ENCODE measurements at regions not wholly inside any gene's neighbourhood (a gene's known extent, or its start where the extent isn't known, plus 50 kb on each side); places are given as distances from the start of the nearest gene placed in this dataset.

GRCh38 chr12:93127107-93127560, 198.0 kb upstream of the EEA1 start:
- TF ChIP-seq CTCF (tag by site-specific recombination; IDR thresholded peaks at IDR 0.05) (no peak), ZNF449 (tag by site-specific recombination; IDR thresholded peaks at IDR 0.05) (no peak), ZNF560 (tag by site-specific recombination; IDR thresholded peaks at IDR 0.05; ENCODE audit: borderline replicate concordance) (no peak), ZNF843 (tag by site-specific recombination; IDR thresholded peaks at IDR 0.05) (no peak), REST (tag by site-specific recombination; IDR thresholded peaks at IDR 0.05) (no peak), ZBTB8A (tag by site-specific recombination; IDR thresholded peaks at IDR 0.05) (no peak), ZNF292 (tag by site-specific recombination; IDR thresholded peaks at IDR 0.05; ENCODE audit: borderline replicate concordance, low read depth) (no peak)

Data from HEK293 (cell line).